PC-3 (cell line): ENCODE measurements at regions not wholly inside any gene's neighbourhood (a gene's known extent, or its start where the extent isn't known, plus 50 kb on each side); places are given as distances from the start of the nearest gene placed in this dataset.

ENCODE experiments used
- EZH2 ChIP-seq: fragments of 300-600 bp; sonication (generic); IDR thresholded peaks from one replicate; pipeline ENCODE4 v1.6.1; 2017; ENCODE audit warnings: antibody characterized with exemption, mild to moderate bottlenecking, low read length; ENCODE audit not compliant: unreplicated experiment
- EZH2phosphoT487 ChIP-seq: fragments of 300-600 bp; sonication (generic); IDR thresholded peaks from 2 replicates; pipeline ENCODE4 v1.6.1; 2018; ENCODE audit warnings: mild to moderate bottlenecking, antibody characterized with exemption, low read length, borderline replicate concordance
- TF ChIP-seq, protein P1 (sequence below): fragments of 300-600 bp; sonication (generic); conservative IDR thresholded peaks from 2 replicates; pipeline ENCODE4 v1.5.1; 2017; ENCODE audit warnings: antibody characterized with exemption, low read depth, mild to moderate bottlenecking, low read length

DNA sequence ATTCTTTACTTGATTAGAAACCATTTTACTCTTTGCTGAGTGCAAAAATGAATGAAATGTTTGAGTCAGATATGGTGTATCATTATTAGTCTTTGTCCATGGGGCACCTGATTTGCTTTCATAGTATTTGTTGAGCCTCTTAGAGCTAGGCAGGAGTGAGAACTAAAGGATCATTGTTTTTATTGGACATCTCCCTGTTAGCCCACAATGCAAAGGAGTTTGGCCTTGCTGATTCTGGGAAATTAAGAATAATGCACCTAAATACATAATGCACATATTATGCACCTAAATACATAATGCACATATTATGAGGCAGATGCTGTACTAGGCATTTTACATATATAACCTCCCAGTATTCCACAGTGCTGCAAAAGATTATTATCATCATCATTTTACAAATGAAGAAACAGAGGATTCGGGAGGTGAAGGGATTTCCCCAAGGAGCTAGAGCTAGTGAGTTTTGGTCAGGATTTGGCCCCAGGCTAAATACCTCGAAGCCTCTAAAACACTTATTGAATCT, 113.0 kb upstream of the LIFR start:
- TF ChIP-seq, protein P1, sequence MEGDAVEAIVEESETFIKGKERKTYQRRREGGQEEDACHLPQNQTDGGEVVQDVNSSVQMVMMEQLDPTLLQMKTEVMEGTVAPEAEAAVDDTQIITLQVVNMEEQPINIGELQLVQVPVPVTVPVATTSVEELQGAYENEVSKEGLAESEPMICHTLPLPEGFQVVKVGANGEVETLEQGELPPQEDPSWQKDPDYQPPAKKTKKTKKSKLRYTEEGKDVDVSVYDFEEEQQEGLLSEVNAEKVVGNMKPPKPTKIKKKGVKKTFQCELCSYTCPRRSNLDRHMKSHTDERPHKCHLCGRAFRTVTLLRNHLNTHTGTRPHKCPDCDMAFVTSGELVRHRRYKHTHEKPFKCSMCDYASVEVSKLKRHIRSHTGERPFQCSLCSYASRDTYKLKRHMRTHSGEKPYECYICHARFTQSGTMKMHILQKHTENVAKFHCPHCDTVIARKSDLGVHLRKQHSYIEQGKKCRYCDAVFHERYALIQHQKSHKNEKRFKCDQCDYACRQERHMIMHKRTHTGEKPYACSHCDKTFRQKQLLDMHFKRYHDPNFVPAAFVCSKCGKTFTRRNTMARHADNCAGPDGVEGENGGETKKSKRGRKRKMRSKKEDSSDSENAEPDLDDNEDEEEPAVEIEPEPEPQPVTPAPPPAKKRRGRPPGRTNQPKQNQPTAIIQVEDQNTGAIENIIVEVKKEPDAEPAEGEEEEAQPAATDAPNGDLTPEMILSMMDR = no peak
- TF ChIP-seq EZH2phosphoT487 = no peak
- TF ChIP-seq EZH2 = no peak
